ENCODE measurements at regions not wholly inside any gene's neighbourhood (a gene's known extent, or its start where the extent isn't known, plus 50 kb on each side); places are given as distances from the start of the nearest gene placed in this dataset.

GRCh38 chr9:95809686-95810085, 65.8 kb upstream of the ERCC6L2 start:
- Histone ChIP-seq H3K9ac (ENCODE audit: low read depth, low read length) (no peak overlapping the region), H3K4me3 (ENCODE audit: low read depth, low read length) (no peak overlapping the region), H3K9me3 (ENCODE audit: control insufficient read depth, insufficient read depth, low read length) (no peaks in the 10 kb centered on the region), H3K36me3 (ENCODE audit: control insufficient read depth, insufficient read depth, low read length) (no peaks in the 10 kb centered on the region), H3K27me3 (ENCODE audit: control insufficient read depth, insufficient read depth, low read length) (no peaks in the 10 kb centered on the region), H3K4me1 (ENCODE audit: control insufficient read depth, insufficient read depth, low read length) (peaks cover 7% of the 10 kb centered on the region), H3K27ac (ENCODE audit: low read depth, low read length) (no peak overlapping the region)

GRCh38 chr9:95808011-95808410, 67.5 kb upstream of the ERCC6L2 start:
- H3K4me3 ChIP-seq (ENCODE audit: low read depth, low read length), result no peak overlapping the region
- no peaks in the 10 kb centered on the region for H3K27me3 ChIP-seq (ENCODE audit: control insufficient read depth, insufficient read depth, low read length)
- no peaks in the 10 kb centered on the region for H3K36me3 ChIP-seq (ENCODE audit: control insufficient read depth, insufficient read depth, low read length)
- no peak overlapping the region for H3K27ac ChIP-seq (ENCODE audit: low read depth, low read length)
- peaks cover 7% of the 10 kb centered on the region for H3K4me1 ChIP-seq (ENCODE audit: control insufficient read depth, insufficient read depth, low read length)
- no peak overlapping the region for H3K9ac ChIP-seq (ENCODE audit: low read depth, low read length)
- no peaks in the 10 kb centered on the region for H3K9me3 ChIP-seq (ENCODE audit: control insufficient read depth, insufficient read depth, low read length)

GRCh38 chr9:95807326-95807947, 68.1 kb upstream of the ERCC6L2 start:
- no peak overlapping the region for H3K4me3 ChIP-seq (ENCODE audit: low read depth, low read length)
- H3K9ac ChIP-seq (ENCODE audit: low read depth, low read length), result no peak overlapping the region
- H3K36me3 ChIP-seq (ENCODE audit: control insufficient read depth, insufficient read depth, low read length), result no peaks in the 10 kb centered on the region
- peaks cover 7% of the 10 kb centered on the region for H3K4me1 ChIP-seq (ENCODE audit: control insufficient read depth, insufficient read depth, low read length)
- no peak overlapping the region for H3K27ac ChIP-seq (ENCODE audit: low read depth, low read length)
- H3K9me3 ChIP-seq (ENCODE audit: control insufficient read depth, insufficient read depth, low read length), result no peaks in the 10 kb centered on the region
- no peaks in the 10 kb centered on the region for H3K27me3 ChIP-seq (ENCODE audit: control insufficient read depth, insufficient read depth, low read length)

GRCh38 chr9:95803197-95803596, 72.3 kb upstream of the ERCC6L2 start:
- H3K36me3 ChIP-seq (ENCODE audit: control insufficient read depth, insufficient read depth, low read length), result no peaks in the 10 kb centered on the region
- no peaks in the 10 kb centered on the region for H3K27me3 ChIP-seq (ENCODE audit: control insufficient read depth, insufficient read depth, low read length)
- H3K9ac ChIP-seq (ENCODE audit: low read depth, low read length), result no peak overlapping the region
- no peak overlapping the region for H3K4me3 ChIP-seq (ENCODE audit: low read depth, low read length)
- no peak overlapping the region for H3K27ac ChIP-seq (ENCODE audit: low read depth, low read length)
- peaks cover 7% of the 10 kb centered on the region for H3K4me1 ChIP-seq (ENCODE audit: control insufficient read depth, insufficient read depth, low read length)
- no peaks in the 10 kb centered on the region for H3K9me3 ChIP-seq (ENCODE audit: control insufficient read depth, insufficient read depth, low read length)

- Histone ChIP-seq H3K4me3 (ENCODE audit: low read depth, low read length) (no peak overlapping the region), H3K36me3 (ENCODE audit: control insufficient read depth, insufficient read depth, low read length) (no peaks in the 10 kb centered on the region), H3K9ac (ENCODE audit: low read depth, low read length) (no peak overlapping the region), H3K9me3 (ENCODE audit: control insufficient read depth, insufficient read depth, low read length) (no peaks in the 10 kb centered on the region), H3K27me3 (ENCODE audit: control insufficient read depth, insufficient read depth, low read length) (no peaks in the 10 kb centered on the region), H3K4me1 (ENCODE audit: control insufficient read depth, insufficient read depth, low read length) (peaks cover 7% of the 10 kb centered on the region), H3K27ac (ENCODE audit: low read depth, low read length) (no peak overlapping the region)
Observed at GRCh38 chr9:95801797-95802196, 73.7 kb upstream of the ERCC6L2 start.

- Histone ChIP-seq H3K4me3 (ENCODE audit: low read depth, low read length) (no peak overlapping the region), H3K27me3 (ENCODE audit: control insufficient read depth, insufficient read depth, low read length) (no peaks in the 10 kb centered on the region), H3K36me3 (ENCODE audit: control insufficient read depth, insufficient read depth, low read length) (no peaks in the 10 kb centered on the region), H3K4me1 (ENCODE audit: control insufficient read depth, insufficient read depth, low read length) (0 out of 2 replicates have a peak, but pooled peaks cover 3% of the 10 kb centered on the region), H3K9ac (ENCODE audit: low read depth, low read length) (no peak overlapping the region), H3K27ac (ENCODE audit: low read depth, low read length) (no peak overlapping the region), H3K9me3 (ENCODE audit: control insufficient read depth, insufficient read depth, low read length) (no peaks in the 10 kb centered on the region)
Observed at GRCh38 chr9:95796029-95796428, 79.5 kb upstream of the ERCC6L2 start.

GRCh38 chr9:95793924-95794828, 81.3 kb upstream of the ERCC6L2 start:
- H3K27ac ChIP-seq (ENCODE audit: low read depth, low read length), result no peak overlapping the region
- H3K9me3 ChIP-seq (ENCODE audit: control insufficient read depth, insufficient read depth, low read length), result no peaks in the 10 kb centered on the region
- no peak overlapping the region for H3K4me3 ChIP-seq (ENCODE audit: low read depth, low read length)
- H3K27me3 ChIP-seq (ENCODE audit: control insufficient read depth, insufficient read depth, low read length), result no peaks in the 10 kb centered on the region
- 0 out of 2 replicates have a peak, but pooled peaks cover 3% of the 10 kb centered on the region for H3K4me1 ChIP-seq (ENCODE audit: control insufficient read depth, insufficient read depth, low read length)
- H3K36me3 ChIP-seq (ENCODE audit: control insufficient read depth, insufficient read depth, low read length), result no peaks in the 10 kb centered on the region
- H3K9ac ChIP-seq (ENCODE audit: low read depth, low read length), result no peak overlapping the region

- H3K27me3 ChIP-seq (ENCODE audit: control insufficient read depth, insufficient read depth, low read length), result no peaks in the 10 kb centered on the region
- no peaks in the 10 kb centered on the region for H3K36me3 ChIP-seq (ENCODE audit: control insufficient read depth, insufficient read depth, low read length)
- peaks cover 8% of the 10 kb centered on the region; the same call in 1 of the 2 replicates for H3K4me1 ChIP-seq (ENCODE audit: control insufficient read depth, insufficient read depth, low read length)
- H3K9me3 ChIP-seq (ENCODE audit: control insufficient read depth, insufficient read depth, low read length), result no peaks in the 10 kb centered on the region
- no peak overlapping the region for H3K27ac ChIP-seq (ENCODE audit: low read depth, low read length)
- no peak overlapping the region for H3K9ac ChIP-seq (ENCODE audit: low read depth, low read length)
- H3K4me3 ChIP-seq (ENCODE audit: low read depth, low read length), result no peak overlapping the region
Observed at GRCh38 chr9:95791695-95792094, 83.8 kb upstream of the ERCC6L2 start.

- no peak overlapping the region for H3K9ac ChIP-seq (ENCODE audit: low read depth, low read length)
- no peaks in the 10 kb centered on the region for H3K36me3 ChIP-seq (ENCODE audit: control insufficient read depth, insufficient read depth, low read length)
- H3K27me3 ChIP-seq (ENCODE audit: control insufficient read depth, insufficient read depth, low read length), result no peaks in the 10 kb centered on the region
- no peak overlapping the region for H3K27ac ChIP-seq (ENCODE audit: low read depth, low read length)
- H3K9me3 ChIP-seq (ENCODE audit: control insufficient read depth, insufficient read depth, low read length), result no peaks in the 10 kb centered on the region
- peaks cover 8% of the 10 kb centered on the region; the same call in 1 of the 2 replicates for H3K4me1 ChIP-seq (ENCODE audit: control insufficient read depth, insufficient read depth, low read length)
- H3K4me3 ChIP-seq (ENCODE audit: low read depth, low read length), result no peak overlapping the region
Observed at GRCh38 chr9:95791286-95791685, 84.2 kb upstream of the ERCC6L2 start.

- Histone ChIP-seq H3K4me1 (ENCODE audit: control insufficient read depth, insufficient read depth, low read length) (peaks cover 8% of the 10 kb centered on the region), H3K27me3 (ENCODE audit: control insufficient read depth, insufficient read depth, low read length) (no peaks in the 10 kb centered on the region), H3K27ac (ENCODE audit: low read depth, low read length) (no peak overlapping the region)
Observed at GRCh38 chr9:95788521-95788991, 86.9 kb upstream of the ERCC6L2 start.

GRCh38 chr9:95788021-95788420, 87.5 kb upstream of the ERCC6L2 start:
- Histone ChIP-seq H3K4me3 (ENCODE audit: low read depth, low read length) (no peak overlapping the region), H3K9ac (ENCODE audit: low read depth, low read length) (no peak overlapping the region), H3K27ac (ENCODE audit: low read depth, low read length) (no peak overlapping the region), H3K4me1 (ENCODE audit: control insufficient read depth, insufficient read depth, low read length) (peaks cover 8% of the 10 kb centered on the region), H3K36me3 (ENCODE audit: control insufficient read depth, insufficient read depth, low read length) (no peaks in the 10 kb centered on the region), H3K27me3 (ENCODE audit: control insufficient read depth, insufficient read depth, low read length) (no peaks in the 10 kb centered on the region), H3K9me3 (ENCODE audit: control insufficient read depth, insufficient read depth, low read length) (no peaks in the 10 kb centered on the region)

More at GRCh38 chr9:95788521-95788991, 86.9 kb upstream of the ERCC6L2 start:
- Histone ChIP-seq H3K9me3 (ENCODE audit: control insufficient read depth, insufficient read depth, low read length) (no peaks in the 10 kb centered on the region), H3K9ac (ENCODE audit: low read depth, low read length) (no peak overlapping the region), H3K4me3 (ENCODE audit: low read depth, low read length) (no peak overlapping the region), H3K36me3 (ENCODE audit: control insufficient read depth, insufficient read depth, low read length) (no peaks in the 10 kb centered on the region)

Data from HUES48 (cell line).